DMS 273 (cell line): ENCODE measurements at regions not wholly inside any gene's neighbourhood (a gene's known extent, or its start where the extent isn't known, plus 50 kb on each side); places are given as distances from the start of the nearest gene placed in this dataset.

Experiments used
- DNase-seq: peaks from one replicate; lab custom pipeline; 2025; ENCODE audit not compliant: unreplicated experiment; lab: John Stamatoyannopoulos, UW

- no peak for DNase-seq
Measured at GRCh38 chr5:73231246-73231778, 58.3 kb downstream of the TMEM174 start.

GRCh38 chr5:73230264-73231245 lies 57.6 kb downstream of the TMEM174 start:
- no peak for DNase-seq

GRCh38 chr5:73229271-73229670 lies 56.3 kb downstream of the TMEM174 start:
- DNase-seq: no peak

GRCh38 chr5:73228052-73228451 lies 55.1 kb downstream of the TMEM174 start:
- no peak for DNase-seq
